HG02798 (cell line): ENCODE measurements at regions not wholly inside any gene's neighbourhood (a gene's known extent, or its start where the extent isn't known, plus 50 kb on each side); places are given as distances from the start of the nearest gene placed in this dataset.
A peak's percentile ranks its signal among the peaks of the same experiment; 100 is the strongest.

Experiments
- ATAC-seq: cut with Tn5 transposase; IDR thresholded peaks from one replicate; pipeline ENCODE4 v1.9.1; 2021; ENCODE audit warnings: mild to moderate bottlenecking; ENCODE audit not compliant: unreplicated experiment, poor library complexity

DNA sequence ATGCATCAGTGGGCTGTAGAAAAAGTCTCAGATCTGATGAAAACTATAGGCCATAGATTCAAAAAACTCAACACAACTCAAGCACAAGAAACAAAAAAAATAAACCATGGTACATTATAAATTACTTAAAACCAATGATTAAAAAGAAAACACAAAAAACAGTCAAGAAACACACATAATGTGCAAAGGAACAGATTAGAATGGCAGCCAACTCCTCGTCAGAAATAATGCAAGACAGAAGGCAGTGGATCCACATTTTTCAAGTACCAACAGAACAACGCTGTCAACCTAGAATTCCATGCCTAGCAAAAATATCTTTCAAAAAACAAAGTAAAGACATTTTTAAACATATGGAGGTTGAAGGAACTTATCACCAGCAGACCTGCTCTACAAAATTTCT lies 69.7 kb downstream of the PSMB1 start:
- no peak for ATAC-seq

DNA sequence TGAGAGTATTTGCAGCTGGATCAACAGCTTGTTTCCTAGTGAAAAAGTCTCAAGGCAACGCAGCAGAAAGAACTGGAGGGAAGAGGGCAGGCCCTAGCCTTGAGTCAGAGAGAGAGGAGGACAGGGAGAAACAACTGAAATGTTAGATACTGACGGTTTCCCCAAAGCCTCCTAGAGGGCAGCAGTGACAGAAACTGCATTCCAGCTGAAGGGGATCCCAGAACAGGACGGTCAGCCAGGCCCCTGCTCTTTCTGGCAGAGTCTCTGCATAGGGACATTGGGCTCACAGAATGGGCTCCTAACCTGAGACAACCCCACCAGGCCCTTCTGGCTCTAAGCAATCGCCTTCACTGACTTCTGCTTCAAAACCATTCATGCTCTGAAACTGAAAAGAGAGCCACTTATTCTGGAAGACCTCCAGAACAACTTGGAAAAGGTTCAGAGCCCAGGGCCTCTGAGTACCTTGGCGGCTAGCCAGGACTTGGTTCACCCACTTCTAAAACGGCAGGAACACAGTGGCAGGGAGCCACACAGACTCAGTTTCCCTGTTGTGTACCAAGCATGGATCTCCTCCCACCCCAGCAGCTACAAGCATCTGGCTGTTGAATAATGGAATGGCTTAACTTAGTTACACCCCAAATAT lies 72.9 kb downstream of the PSMB1 start:
- ATAC-seq = no peak

DNA sequence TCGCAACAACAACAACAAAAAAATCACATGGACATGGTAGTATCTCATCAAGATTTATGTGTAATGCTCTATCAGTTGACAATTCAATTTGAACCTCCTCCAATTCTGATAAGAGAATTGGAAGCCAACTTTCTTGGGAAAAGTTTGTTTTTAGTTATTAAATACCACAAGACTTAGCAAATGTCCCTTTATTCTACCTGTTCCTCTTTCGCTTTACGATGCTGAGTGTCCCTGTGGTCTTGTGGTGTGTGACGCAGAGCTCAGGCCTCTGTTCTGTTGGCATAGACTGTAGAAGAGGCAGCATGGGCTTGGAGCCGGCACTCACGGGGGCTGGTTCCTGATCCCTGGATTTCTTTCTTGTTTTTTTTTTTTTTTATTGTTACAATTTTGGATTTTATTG lies 76.7 kb downstream of the PSMB1 start:
- peak; percentile 53 for ATAC-seq

DNA sequence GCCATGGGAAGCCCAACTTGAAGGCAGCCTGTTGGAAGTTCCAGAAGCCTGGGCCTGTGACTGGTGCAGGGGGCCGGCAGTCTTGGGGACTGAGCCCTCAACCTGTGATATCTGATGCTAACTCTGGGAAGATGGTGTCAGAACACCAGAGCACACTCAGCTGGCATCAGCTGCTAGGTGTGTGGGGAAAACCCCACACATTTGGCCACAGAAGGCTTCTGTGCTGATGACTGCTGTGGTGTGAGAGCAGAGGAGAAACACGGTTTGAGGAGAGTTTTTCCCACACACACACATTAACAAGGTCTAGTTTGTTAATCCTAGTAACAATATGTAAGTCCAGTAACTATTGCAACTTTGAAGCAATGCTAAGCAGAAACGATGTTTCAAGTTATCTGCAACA lies 78.0 kb downstream of the PSMB1 start:
- no peak for ATAC-seq

DNA sequence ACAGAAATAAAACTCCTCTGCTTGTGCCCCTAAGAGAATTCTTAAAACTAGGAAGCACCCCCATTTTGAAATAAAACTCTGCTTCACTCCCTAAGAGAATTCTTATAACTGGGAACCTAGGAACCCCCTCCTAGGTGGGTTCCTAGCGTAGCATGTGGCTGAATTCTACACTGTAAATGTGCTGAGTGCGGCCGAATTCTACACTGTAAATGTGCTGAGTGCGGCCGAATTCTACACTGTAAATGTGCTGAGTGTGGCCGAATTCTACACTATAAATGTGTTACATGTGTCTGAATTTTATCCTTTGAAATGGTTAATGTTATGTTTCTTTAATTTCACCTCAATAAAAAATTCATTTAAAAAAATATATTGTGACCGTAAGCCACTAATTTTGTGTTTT lies 79.3 kb downstream of the PSMB1 start:
- no peak for ATAC-seq

DNA sequence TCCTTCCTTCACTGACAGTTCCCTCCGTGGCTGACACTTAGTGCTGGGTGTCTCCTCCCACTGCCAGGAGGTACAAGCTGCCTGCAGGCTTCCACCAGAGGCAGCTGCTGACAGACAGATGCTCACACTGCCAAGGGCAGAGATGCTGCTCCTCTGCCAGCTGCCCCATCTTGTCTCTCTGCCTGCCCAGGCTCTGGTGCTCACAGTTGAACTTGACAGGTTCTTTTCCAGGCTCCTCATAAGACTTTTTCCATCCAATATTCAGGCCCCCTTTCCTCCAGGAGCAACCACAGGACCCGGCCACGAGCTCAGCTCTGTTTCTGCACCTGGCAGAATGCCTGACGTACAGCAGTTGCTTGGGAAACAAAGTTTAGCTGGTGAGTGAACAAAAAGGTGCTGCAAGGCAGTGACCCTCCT lies 79.8 kb downstream of the PSMB1 start:
- no peak for ATAC-seq

DNA sequence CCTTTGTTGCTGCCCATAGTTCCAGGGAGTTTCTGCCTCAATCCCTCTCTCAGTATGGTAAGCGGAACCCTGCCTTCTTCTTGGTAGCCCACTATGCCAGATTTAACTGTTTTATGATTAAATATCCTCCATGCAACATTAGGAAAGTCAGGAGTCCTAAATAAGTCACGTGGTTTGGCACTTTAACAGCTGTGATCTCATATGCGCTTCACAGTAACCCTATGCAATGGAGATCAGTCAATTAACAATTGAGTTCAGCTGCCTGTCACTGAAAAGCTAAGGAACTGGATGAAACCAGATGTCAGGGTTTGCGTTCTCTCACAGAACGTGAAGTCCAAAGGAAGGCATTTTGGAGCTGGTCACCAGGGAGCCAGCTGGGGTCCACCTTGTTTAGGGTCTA lies 81.6 kb downstream of the PSMB1 start:
- ATAC-seq = no peak

DNA sequence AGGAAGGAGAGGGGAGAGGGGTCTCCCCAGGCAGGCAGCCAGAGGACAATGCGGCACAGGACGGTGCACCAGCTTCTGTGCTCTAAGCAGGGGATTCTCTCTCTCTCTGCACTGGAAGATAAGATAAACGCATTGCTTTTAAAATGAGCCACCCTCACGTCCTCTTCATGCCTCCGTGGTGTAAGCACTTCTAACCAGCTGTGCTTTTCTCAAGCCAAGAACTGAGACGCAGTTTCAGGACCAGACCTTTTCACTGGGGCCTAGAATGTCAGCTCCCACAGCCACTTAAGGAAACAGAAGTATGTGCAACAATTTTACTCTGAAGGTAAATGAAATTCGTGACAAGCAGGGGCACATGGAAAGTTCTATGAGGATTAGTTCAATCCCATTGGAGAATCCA lies 82.4 kb downstream of the PSMB1 start:
- ATAC-seq = no peak

DNA sequence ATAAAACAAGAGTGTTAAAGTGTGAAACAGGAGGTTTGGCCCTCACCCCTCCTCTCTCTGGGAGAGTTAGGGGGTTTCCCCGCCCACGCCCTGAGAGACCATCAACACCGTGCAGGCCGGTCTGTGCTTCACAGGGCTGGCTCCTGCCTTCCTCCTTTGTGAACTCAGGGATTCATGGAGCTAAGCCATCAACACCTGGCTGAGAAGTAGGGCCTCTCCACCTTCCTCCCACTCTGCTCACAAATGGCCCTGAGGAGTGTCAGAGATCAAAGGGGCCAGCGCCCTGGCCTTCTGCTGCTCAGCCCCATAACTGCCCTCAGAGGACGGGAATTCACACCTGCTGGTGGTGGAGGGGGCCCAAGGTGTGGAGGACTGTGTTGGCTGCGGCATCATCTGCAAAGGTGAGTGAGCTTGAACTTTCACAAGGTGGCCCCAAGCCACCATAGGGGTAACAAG lies 88.6 kb downstream of the PSMB1 start:
- ATAC-seq = peak; percentile 56

DNA sequence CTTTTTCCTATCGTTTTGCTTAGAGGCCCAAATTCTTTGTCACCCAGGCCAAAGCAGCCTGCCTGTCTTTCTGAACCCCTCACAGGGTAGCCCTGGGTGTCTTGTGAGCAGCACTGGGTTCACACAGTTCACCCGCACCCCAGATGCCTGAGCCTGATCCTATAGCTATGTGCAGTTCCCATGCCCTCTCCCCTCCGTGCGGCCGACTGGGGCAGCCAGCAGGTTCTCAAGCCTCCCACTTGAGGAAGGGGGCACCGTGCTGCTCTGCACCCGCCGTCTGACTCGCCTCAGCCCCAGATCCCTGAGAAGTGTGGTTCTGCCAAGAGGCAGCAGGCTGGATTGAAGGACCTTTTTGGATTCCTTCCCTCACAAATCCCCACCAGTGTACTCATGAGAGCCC lies 89.0 kb downstream of the PSMB1 start:
- ATAC-seq = no peak

DNA sequence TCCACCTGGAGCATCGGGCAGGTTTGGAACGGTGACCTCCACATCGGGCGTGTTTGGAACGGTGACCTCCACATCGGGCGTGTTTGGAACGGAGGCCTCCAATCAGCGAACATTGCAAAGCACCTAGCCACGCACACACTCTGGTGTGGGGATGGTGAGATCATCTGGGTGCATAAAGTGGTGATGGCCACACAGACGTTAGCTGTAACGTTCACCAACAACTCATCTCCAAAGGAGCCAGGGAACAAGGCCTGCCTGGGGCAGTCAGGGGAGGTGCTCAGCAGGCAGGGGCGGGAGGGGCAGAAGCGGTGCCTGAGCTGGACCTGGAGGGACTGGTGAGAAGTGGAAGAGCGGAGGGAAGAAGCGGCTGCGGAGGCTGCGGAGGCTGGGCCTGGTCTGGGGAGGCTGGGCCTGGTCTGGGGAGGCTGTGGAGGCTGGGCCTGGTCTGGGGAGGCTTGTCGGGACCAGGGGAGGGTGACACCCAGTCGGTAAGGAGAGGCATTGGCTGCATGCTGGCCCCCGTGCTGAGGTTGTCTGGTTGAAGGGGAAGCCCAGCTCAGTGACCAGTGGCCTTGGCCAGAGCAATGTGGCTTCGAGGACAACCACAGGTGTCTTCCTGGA lies 89.9 kb downstream of the PSMB1 start:
- ATAC-seq = no peak

DNA sequence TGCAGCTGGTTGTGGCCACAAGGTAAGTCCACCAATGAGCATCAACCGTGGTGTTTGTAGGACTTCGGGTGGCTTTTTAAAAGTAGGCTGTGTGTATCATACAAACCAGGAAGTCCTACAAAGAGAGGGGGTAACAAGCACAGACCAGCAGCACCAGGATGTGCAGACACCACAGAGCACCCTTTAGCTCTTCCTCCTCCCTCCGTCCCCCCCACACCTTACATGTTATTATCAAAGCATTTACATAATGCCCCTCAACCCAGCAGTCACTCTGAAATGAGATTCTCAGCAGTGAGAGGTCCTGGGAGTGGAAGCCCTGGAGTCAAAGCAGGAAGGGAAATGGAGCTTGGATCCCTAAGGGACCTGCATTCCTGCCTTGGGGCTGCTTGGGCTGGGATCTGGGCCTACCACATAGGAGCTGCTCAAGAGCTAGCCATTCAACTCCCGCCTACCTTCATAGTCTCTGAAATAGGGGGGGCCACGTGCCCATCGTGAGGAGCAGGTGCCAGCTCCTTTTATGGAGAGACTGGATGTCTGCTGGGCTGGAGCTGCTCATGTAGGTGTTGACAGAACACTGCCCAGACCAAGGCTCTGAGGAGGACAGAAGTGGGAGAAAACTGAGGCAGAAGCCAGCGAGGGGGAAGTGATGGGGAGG lies 90.6 kb downstream of the PSMB1 start:
- ATAC-seq = no peak

DNA sequence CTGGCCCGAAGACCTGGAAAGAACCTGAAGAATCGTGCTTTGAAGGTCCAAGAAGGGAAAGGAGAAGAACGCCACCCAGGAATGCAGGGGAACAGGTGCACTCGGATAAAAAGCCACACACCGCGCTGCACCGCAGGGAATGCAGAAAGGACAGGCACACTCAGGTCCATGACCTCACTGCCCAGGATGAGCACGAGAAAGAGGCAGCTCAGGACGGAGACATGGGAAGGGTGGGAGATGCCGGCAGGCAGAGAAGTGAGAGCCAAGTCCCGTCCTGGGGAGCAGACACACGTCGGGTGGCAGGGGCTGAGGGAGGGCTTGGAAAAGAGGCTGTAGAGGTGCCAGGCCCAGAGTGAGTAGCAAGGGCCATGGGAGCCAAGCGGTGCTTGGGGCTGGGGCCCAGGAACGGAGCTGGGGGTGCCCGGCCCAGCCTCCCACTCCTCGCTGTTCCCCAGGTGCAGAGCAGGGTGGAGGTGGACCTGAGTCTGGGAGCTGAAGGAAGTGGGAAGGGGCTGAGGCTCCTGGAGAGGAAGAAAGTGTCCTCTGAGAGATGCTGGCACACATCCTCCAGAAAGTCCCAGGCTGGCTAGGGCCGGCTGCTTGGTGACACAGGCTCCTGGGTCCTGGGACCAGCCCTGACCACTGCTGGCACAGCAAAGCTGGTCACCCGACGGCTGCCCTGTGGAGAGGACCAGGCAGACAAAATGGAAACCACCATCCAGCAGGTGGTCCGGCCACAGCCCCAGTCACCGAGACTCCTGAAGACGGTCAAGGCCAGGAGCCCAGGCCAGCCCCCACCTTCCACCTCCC lies 91.3 kb downstream of the PSMB1 start:
- ATAC-seq = no peak

DNA sequence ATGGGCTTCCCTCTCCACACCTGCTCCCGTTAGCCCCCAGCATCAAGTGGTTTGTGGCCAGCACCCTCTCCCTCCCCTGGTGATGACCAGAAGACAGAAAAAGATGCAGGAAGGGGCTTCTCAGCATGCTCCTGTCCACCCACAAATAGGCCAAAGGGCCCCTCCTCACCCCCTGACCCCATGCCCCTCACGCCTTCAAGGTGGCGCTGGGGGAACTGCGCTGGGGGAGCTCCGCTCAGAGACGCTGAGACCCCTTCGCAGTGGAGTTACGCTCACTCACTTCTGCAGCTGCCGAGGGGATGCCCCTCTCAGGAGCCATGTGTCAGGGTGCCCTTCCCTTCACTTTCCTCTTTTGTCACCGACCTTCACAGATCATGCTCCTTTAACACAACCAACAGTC lies 92.0 kb downstream of the PSMB1 start:
- no peak for ATAC-seq

DNA sequence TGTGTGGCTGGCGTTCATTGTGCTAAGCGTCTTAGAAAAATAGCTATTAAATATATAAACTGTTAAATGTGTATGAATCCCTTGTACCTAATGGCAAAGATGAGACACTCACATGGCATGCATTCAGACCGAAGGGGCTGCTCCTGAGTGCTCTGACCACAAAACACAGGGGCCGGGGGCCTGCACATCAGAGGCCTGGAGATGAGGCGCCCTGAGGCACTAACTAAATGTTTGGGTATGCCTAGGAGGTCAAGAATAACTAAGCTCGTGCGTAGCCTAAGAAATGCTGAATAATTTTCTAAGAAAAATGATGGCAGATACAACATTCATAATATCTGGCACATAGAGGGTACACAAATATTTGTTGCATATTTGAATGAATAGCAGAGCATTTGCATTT lies 92.5 kb downstream of the PSMB1 start:
- ATAC-seq = no peak

DNA sequence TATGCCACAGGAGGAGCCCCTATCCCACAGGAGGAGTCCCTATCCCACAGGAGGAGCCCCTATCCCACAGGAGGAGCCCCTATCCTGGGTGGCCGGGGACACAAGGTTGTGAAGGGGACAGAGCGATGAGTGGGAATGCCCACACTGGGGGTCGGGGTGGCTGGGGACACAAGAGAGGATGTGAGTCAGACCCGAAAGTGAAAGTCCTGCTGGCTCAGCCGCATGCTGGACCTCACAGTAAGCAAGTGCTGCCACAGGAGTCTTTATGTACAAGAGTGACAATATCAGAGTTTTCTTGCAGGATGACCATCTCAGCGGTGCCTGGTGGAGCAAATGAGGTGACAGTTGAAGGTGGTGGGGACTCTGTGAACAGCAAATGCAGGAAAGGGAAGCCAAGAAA lies 93.7 kb downstream of the PSMB1 start:
- peak; percentile 63 for ATAC-seq

DNA sequence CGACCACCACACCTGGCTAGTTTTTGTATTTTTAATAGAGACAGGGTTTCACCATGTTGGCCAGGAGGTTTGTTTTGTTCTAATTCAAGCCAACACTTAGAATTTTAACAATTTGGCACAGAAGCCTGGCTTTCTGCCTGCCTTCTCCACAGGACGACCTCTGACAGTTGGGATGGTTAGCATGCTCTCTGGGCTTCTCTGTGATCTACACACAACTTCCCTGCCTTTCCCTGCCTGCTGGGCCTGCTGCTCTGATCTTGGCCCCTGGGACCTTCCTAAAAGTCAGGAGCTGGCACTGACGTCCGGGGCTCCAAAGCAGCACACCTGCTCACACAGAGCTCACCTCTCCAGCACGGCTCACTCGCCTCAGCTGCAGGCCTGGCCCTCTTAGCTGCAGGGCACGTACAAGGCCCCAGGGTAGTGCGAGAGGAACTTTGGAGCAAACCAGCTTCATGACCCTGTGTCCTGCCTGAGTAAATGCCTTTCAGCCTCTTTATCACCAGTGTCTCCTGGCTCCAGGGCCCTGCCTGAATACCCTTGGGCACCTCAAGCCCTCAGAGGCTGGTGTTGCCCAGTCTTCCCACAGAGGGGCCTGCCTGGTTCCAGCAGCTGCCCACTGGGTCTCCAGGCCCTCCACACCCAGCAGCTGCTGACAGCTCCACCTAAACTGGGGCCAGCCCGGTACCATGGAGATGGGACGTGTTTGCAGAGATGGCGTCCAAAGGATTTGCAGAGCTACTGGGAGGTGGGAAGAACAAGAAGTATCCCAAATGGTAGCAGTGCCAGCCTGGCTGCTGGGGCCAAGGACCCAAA lies 96.0 kb downstream of the PSMB1 start:
- no peak for ATAC-seq
